ENCODE measurements at regions not wholly inside any gene's neighbourhood (a gene's known extent, or its start where the extent isn't known, plus 50 kb on each side); places are given as distances from the start of the nearest gene placed in this dataset.

- Histone ChIP-seq H3K9me3 (ENCODE audit: control insufficient read depth, low read depth, low read length) (no peaks in the 10 kb centered on the region), H3K4ac (ENCODE audit: low read depth, low read length) (no peak overlapping the region), H2BK15ac (ENCODE audit: low read depth, low read length) (no peak overlapping the region), H4K20me1 (ENCODE audit: control insufficient read depth, insufficient read depth, insufficient read length) (no peaks in the 10 kb centered on the region), H2BK12ac (ENCODE audit: insufficient read length, low read depth, low read length) (no peak overlapping the region), H3K23me2 (ENCODE audit: insufficient read length, low read depth, low read length, poor library complexity, severe bottlenecking) (no peaks in the 10 kb centered on the region), H3K56ac (ENCODE audit: insufficient read length, low read depth, low read length) (no peak overlapping the region), H3K79me1 (ENCODE audit: insufficient read depth, low read depth, low read length, poor library complexity, severe bottlenecking) (no peaks in the 10 kb centered on the region), H2BK120ac (ENCODE audit: low read depth, low read length, poor library complexity, severe bottlenecking) (no peak overlapping the region), H3K27ac (ENCODE audit: insufficient read length, low read depth, low read length) (no peak overlapping the region), H3T11ph (ENCODE audit: low read length) (no peak overlapping the region), H3K4me2 (ENCODE audit: insufficient read depth, insufficient read length, low read length) (no peak overlapping the region), H2AFZ (ENCODE audit: low read length) (no peak overlapping the region), H2BK20ac (ENCODE audit: low read depth, low read length, poor library complexity, severe bottlenecking) (no peak overlapping the region), H4K8ac (replicated peaks; ENCODE audit: insufficient read length, low read depth, low read length) (no peak overlapping the region), H3K14ac (ENCODE audit: insufficient read depth, low read length) (no peak overlapping the region), H3K18ac (ENCODE audit: insufficient read length, low read depth, low read length) (no peak overlapping the region), H3K79me2 (ENCODE audit: insufficient read depth, low read length) (no peaks in the 10 kb centered on the region), H3K23ac (ENCODE audit: insufficient read length, low read depth, low read length) (no peak overlapping the region), H4K91ac (ENCODE audit: insufficient read length, low read depth, low read length) (no peak overlapping the region), H2AK5ac (ENCODE audit: insufficient read length, low read length) (no peak overlapping the region), H3K27me3 (ENCODE audit: insufficient read depth, low read length) (no peaks in the 10 kb centered on the region), H2BK5ac (ENCODE audit: insufficient read length, low read length) (no peak overlapping the region), H4K5ac (ENCODE audit: insufficient read length, low read depth, low read length) (no peak overlapping the region), H3K4me1 (ENCODE audit: insufficient read depth, low read length) (peaks cover 3% of the 10 kb centered on the region; the same call in 1 of the 2 replicates), H3K9ac (ENCODE audit: extremely low read depth, insufficient read length, low read length) (no peak overlapping the region)
- H3K9me3 Mint-ChIP-seq: peaks cover 0 to 2% of the 10 kb centered on the region in 2 experiments; a peak in 1 of 5 replicates
- H3K27me3 Mint-ChIP-seq (ENCODE audit: low read depth): peaks cover 26% of the 10 kb centered on the region
- peaks cover 21 to 25% of the 10 kb centered on the region in 2 experiments for H3K4me1 Mint-ChIP-seq
- whole genome bisulfite sequencing (ENCODE audit: extremely low coverage, insufficient read length, low lambda C conversion rate): no CpG with 5 or more reads among the region's 5 CpGs
- H3K27ac Mint-ChIP-seq: no peak overlapping the region
- H3K4me3 Mint-ChIP-seq: no peak overlapping the region
- 0 out of 7 replicates have a peak, but pooled peaks cover 0 to 1% (median 0%) of the 10 kb centered on the region in 3 experiments for H3K36me3 Mint-ChIP-seq (ENCODE audit: insufficient read depth in 1 of 3, low read depth in 3 of 3)
- TF ChIP-seq, protein P1, sequence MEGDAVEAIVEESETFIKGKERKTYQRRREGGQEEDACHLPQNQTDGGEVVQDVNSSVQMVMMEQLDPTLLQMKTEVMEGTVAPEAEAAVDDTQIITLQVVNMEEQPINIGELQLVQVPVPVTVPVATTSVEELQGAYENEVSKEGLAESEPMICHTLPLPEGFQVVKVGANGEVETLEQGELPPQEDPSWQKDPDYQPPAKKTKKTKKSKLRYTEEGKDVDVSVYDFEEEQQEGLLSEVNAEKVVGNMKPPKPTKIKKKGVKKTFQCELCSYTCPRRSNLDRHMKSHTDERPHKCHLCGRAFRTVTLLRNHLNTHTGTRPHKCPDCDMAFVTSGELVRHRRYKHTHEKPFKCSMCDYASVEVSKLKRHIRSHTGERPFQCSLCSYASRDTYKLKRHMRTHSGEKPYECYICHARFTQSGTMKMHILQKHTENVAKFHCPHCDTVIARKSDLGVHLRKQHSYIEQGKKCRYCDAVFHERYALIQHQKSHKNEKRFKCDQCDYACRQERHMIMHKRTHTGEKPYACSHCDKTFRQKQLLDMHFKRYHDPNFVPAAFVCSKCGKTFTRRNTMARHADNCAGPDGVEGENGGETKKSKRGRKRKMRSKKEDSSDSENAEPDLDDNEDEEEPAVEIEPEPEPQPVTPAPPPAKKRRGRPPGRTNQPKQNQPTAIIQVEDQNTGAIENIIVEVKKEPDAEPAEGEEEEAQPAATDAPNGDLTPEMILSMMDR (conservative IDR thresholded peaks at IDR 0.05): no peak
- DNase-seq: no peak
These were observed 259.5 kb upstream of the IRS2 start for GRCh38 chr13:110045919-110046318.
